Testis (tissue), 2 donors: ENCODE measurements at regions not wholly inside any gene's neighbourhood (a gene's known extent, or its start where the extent isn't known, plus 50 kb on each side); places are given as distances from the start of the nearest gene placed in this dataset.

Experiments
- DNase-seq: peaks from one replicate; pipeline ENCODE4 v3.0.0-alpha.2; 2019
- H3K27ac ChIP-seq, 2 donors: fragments of 200-600 bp; sonication (generic); one replicate each; pipeline ENCODE4 v1.5.1; 2019
- H3K27me3 ChIP-seq: fragments of 200-600 bp; sonication (generic); one replicate; pipeline ENCODE4 v1.5.1; 2019
- H3K36me3 ChIP-seq: fragments of 200-600 bp; sonication (generic); one replicate; pipeline ENCODE4 v1.5.1; 2017; ENCODE audit warnings: low read depth; ENCODE audit errors: missing control alignments
- H3K4me1 ChIP-seq: fragments of 200-600 bp; sonication (generic); one replicate; pipeline ENCODE4 v1.5.1; 2019
- H3K4me3 ChIP-seq, 2 donors: fragments of 200-600 bp; sonication (generic); one replicate each; pipeline ENCODE4 v1.5.1; 2017 to 2019
- H3K9me3 ChIP-seq: fragments of 200-600 bp; sonication (generic); one replicate; pipeline ENCODE4 v1.5.1; 2017
- CTCF ChIP-seq, 3 experiments: fragments of 450-650 bp in 2 of 3; fragments of 200-600 bp in 1 of 3; sonication (generic) in 1 of 3; IDR thresholded peaks; one replicate each; pipeline ENCODE4 v1.5.1; 2016 to 2019; ENCODE audit warnings: antibody characterized with exemption in 3 of 3, mild to moderate bottlenecking in 2 of 3, moderate library complexity in 1 of 3
- POLR2A ChIP-seq: fragments of 450-650 bp; IDR thresholded peaks from one replicate; pipeline ENCODE4 v1.6.1; 2017; ENCODE audit warnings: antibody characterized with exemption, mild to moderate bottlenecking, moderate library complexity
- WGBS, 2 donors: methylation state at CpG; one replicate each; pipeline ENCODE4 v1.1.5; 2018; 5-methylcytosine and 5-hydroxymethylcytosine counted together
- intact Hi-C: fragments of 100-400 bp; cut with DNase I; formaldehyde crosslinking; loops from one replicate; pipeline ENCODE4 v1.15.1; 2023; ENCODE audit warnings: low total_unique reads

GRCh38 chr5:117098094-117098493 is 523.5 kb upstream of the SEMA6A start:
- no peak overlapping the region for H3K4me3 ChIP-seq
- no peaks in the 10 kb centered on the region for H3K27me3 ChIP-seq
- H3K36me3 ChIP-seq, result no peaks in the 10 kb centered on the region
- no peak overlapping the region for H3K27ac ChIP-seq
- TF ChIP-seq POLR2A (no peak), CTCF (IDR thresholded peaks at IDR 0.05) (no peak)
- no peak for DNase-seq
- WGBS, 2 donors, result 74 to 88% methylated on average over 3 of the region's 3 CpGs
- intact Hi-C loops, result no loop called here
- no peaks in the 10 kb centered on the region for H3K9me3 ChIP-seq
- H3K4me1 ChIP-seq, result peaks cover 4% of the 10 kb centered on the region

- intact Hi-C loops, result no loop called here
- H3K4me3 ChIP-seq, result no peak overlapping the region
- peaks cover 4% of the 10 kb centered on the region for H3K4me1 ChIP-seq
- DNase-seq, result no peak
- H3K27ac ChIP-seq, result no peak overlapping the region
- no peaks in the 10 kb centered on the region for H3K36me3 ChIP-seq
- WGBS, 2 donors, result 81 to 84% methylated on average over 10 of the region's 10 CpGs
- no peaks in the 10 kb centered on the region for H3K9me3 ChIP-seq
- TF ChIP-seq POLR2A (no peak), CTCF (IDR thresholded peaks at IDR 0.05) (no peak)
- H3K27me3 ChIP-seq, result no peaks in the 10 kb centered on the region
These were observed 521.0 kb upstream of the SEMA6A start for GRCh38 chr5:117095346-117096332.

- intact Hi-C loops, result no loop called here
- H3K4me3 ChIP-seq, result no peak overlapping the region
- H3K36me3 ChIP-seq, result no peaks in the 10 kb centered on the region
- no peak overlapping the region for H3K27ac ChIP-seq
- DNase-seq, result no peak
- H3K9me3 ChIP-seq, result no peaks in the 10 kb centered on the region
- no peaks in the 10 kb centered on the region for H3K4me1 ChIP-seq
- 83 to 88% methylated on average over 10 to 17 of the region's 17 CpGs for WGBS, 2 donors
- TF ChIP-seq POLR2A, result no peak
- no peak for TF ChIP-seq CTCF (IDR thresholded peaks at IDR 0.05)
- no peaks in the 10 kb centered on the region for H3K27me3 ChIP-seq
These were observed 519.6 kb upstream of the SEMA6A start for GRCh38 chr5:117094114-117094815.

GRCh38 chr5:117093653-117094052 is 519.0 kb upstream of the SEMA6A start:
- no peaks in the 10 kb centered on the region for H3K9me3 ChIP-seq
- no peak for TF ChIP-seq CTCF (IDR thresholded peaks at IDR 0.05)
- no peak for TF ChIP-seq POLR2A
- H3K27ac ChIP-seq, result no peak overlapping the region
- H3K27me3 ChIP-seq, result no peaks in the 10 kb centered on the region
- WGBS, 2 donors, result 44 to 85% methylated on average over 9 to 12 of the region's 12 CpGs
- intact Hi-C loops, result no loop called here
- DNase-seq, result no peak
- H3K4me3 ChIP-seq, result no peak overlapping the region
- no peaks in the 10 kb centered on the region for H3K4me1 ChIP-seq
- H3K36me3 ChIP-seq, result no peaks in the 10 kb centered on the region
